ENCODE measurements at regions not wholly inside any gene's neighbourhood (a gene's known extent, or its start where the extent isn't known, plus 50 kb on each side); places are given as distances from the start of the nearest gene placed in this dataset.

DNA sequence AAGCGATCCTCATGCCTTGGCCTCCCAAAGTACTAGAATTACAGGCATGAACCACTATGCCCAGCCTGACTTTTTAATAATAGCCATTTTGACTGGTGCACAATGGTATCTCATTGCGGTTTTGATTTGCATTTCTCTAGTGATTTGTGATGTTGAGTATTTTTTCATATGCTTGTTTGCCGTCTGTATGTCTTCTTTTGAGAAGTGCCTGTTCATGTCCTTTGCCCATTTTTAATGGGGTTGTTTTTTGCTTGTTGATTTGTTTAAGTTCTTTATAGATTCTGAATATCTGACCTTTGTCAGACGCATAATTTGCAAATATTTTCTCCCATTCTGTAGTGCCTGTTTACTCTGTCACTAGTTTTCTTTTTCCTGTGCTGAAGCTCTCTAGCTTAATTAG, 219.2 kb upstream of the CTBP2 start:
- no peaks in the 10 kb centered on the region for H3K36me3 ChIP-seq
- H3K9ac ChIP-seq (ENCODE audit: low read depth in 2 of 2, low read length in 2 of 2) = no peak overlapping the region
- H3K27ac ChIP-seq = no peak overlapping the region
- no peaks in the 10 kb centered on the region for H3K4me1 ChIP-seq
- no peaks in the 10 kb centered on the region for H3K9me3 ChIP-seq
- DNase-seq = no peak
- H3K27me3 ChIP-seq = no peaks in the 10 kb centered on the region
- TF ChIP-seq, protein P1, sequence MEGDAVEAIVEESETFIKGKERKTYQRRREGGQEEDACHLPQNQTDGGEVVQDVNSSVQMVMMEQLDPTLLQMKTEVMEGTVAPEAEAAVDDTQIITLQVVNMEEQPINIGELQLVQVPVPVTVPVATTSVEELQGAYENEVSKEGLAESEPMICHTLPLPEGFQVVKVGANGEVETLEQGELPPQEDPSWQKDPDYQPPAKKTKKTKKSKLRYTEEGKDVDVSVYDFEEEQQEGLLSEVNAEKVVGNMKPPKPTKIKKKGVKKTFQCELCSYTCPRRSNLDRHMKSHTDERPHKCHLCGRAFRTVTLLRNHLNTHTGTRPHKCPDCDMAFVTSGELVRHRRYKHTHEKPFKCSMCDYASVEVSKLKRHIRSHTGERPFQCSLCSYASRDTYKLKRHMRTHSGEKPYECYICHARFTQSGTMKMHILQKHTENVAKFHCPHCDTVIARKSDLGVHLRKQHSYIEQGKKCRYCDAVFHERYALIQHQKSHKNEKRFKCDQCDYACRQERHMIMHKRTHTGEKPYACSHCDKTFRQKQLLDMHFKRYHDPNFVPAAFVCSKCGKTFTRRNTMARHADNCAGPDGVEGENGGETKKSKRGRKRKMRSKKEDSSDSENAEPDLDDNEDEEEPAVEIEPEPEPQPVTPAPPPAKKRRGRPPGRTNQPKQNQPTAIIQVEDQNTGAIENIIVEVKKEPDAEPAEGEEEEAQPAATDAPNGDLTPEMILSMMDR (IDR thresholded peaks at IDR 0.05) = no peak
- intact Hi-C loops (cut with DNase I) = no loop called here
- H3K4me3 ChIP-seq = no peak overlapping the region

DNA sequence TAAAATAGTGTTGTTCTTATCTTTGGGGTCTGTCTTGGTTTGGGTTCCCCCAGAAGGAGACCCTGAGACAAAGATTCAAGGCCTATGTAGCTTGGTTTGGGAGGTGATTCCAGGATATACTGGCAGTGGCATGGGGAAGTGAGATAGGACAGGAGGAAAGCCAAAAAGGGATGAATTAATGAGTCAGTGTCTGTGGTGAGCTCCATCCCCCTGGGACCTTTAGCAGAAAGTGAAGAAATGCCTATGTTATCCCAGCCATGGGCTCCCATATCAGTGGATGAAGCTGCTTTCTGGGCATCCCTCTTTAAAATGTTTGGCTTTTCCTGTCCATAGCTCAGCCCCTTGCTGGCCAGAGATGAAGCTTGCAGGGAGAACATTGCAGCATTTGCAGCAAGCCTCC, 217.0 kb upstream of the CTBP2 start:
- no peak overlapping the region for H3K9ac ChIP-seq (ENCODE audit: low read depth in 2 of 2, low read length in 2 of 2)
- DNase-seq = no peak
- no peak overlapping the region for H3K27ac ChIP-seq
- H3K4me1 ChIP-seq = no peaks in the 10 kb centered on the region
- H3K27me3 ChIP-seq = no peaks in the 10 kb centered on the region
- H3K36me3 ChIP-seq = no peaks in the 10 kb centered on the region
- intact Hi-C loops (cut with DNase I) = no loop called here
- no peak overlapping the region for H3K4me3 ChIP-seq
- TF ChIP-seq, protein P1 (IDR thresholded peaks at IDR 0.05) = no peak
- no peaks in the 10 kb centered on the region for H3K9me3 ChIP-seq

DNA sequence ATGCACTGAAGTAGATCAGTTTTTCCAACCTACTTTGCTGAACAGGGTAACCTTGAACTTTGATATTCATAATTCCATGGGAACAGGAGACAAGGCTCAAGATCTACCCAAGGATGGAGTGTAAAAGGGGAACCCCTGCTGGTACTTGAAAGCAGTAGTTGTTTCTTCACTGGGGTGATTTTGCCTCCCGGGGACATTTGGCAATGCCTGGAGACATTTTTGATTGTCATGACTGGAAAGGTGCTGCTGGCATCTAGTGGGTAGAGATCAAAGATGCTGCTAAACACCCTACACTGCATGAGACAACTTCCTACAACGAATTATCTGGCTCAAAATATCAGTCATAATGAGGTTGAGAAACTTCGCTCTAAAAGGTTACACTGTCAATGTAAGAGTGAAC, 214.8 kb upstream of the CTBP2 start:
- H3K4me1 ChIP-seq = no peaks in the 10 kb centered on the region
- no peaks in the 10 kb centered on the region for H3K27me3 ChIP-seq
- no peak overlapping the region for H3K4me3 ChIP-seq
- intact Hi-C loops (cut with DNase I) = no loop called here
- no peak overlapping the region for H3K27ac ChIP-seq
- H3K9ac ChIP-seq (ENCODE audit: low read depth in 2 of 2, low read length in 2 of 2) = no peak overlapping the region
- TF ChIP-seq, protein P1 (IDR thresholded peaks at IDR 0.05) = no peak
- DNase-seq = no peak
- no peaks in the 10 kb centered on the region for H3K36me3 ChIP-seq
- H3K9me3 ChIP-seq = no peaks in the 10 kb centered on the region

DNA sequence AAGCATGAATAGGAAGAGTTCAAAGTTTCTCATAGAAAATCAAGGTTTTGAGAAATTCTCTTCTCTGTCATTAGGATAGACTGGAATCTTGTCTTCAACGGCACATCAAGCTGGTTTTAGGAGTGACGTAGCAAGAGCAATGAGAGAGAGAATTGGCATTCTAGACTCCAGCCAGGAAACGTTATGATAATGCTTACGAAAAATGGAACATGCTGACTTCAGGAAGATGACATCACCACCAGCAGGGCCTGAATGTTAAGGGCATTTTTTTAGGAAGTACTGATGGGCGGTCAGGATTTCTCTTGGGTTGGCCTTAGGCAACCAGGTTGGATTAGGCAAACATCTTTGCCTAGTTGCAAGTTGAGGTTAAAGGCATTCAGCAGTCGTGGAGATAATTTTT, 213.2 kb upstream of the CTBP2 start:
- TF ChIP-seq, protein P1 (IDR thresholded peaks at IDR 0.05) = no peak
- no peaks in the 10 kb centered on the region for H3K9me3 ChIP-seq
- H3K36me3 ChIP-seq = no peaks in the 10 kb centered on the region
- DNase-seq = no peak
- H3K9ac ChIP-seq (ENCODE audit: low read depth in 2 of 2, low read length in 2 of 2) = no peak overlapping the region
- no peaks in the 10 kb centered on the region for H3K4me1 ChIP-seq
- H3K4me3 ChIP-seq = no peak overlapping the region
- no peak overlapping the region for H3K27ac ChIP-seq
- H3K27me3 ChIP-seq = no peaks in the 10 kb centered on the region
- intact Hi-C loops (cut with DNase I) = no loop called here

DNA sequence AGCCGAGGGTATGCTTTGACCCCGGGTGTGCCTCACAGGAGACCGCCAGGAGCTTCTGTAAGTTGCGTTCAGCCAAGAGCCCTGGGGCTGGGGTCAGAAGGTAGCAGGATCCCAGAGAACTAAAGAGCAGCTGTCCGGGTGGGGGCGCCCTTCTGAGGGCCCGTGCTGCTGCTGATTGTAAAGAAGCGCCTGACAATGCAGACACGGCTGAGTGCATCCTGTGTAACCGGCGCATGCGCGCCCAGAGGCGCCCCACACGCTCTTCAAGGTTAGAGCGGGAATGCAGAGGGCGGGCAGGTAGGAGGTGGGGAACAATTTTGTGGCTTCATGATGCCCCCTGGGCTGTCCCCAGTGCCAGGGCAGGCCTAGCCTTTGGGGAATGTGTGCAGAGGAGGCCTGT, 210.2 kb upstream of the CTBP2 start:
- Histone ChIP-seq H3K9ac (ENCODE audit: low read depth in 2 of 2, low read length in 2 of 2) (no peak overlapping the region), H3K9me3 (no peaks in the 10 kb centered on the region), H3K27ac (no peak overlapping the region), H3K4me1 (no peaks in the 10 kb centered on the region), H3K27me3 (no peaks in the 10 kb centered on the region), H3K4me3 (no peak overlapping the region), H3K36me3 (no peaks in the 10 kb centered on the region)
- TF ChIP-seq, protein P1 (IDR thresholded peaks at IDR 0.05) = no peak
- peak; percentile 24 for DNase-seq
- intact Hi-C loops (cut with DNase I) = no loop called here

Data from colonic mucosa (tissue), 4 donors.